NCI-H1436 treated with DMSO at 0.1 percent for 48 hours (cell line): ENCODE measurements at regions not wholly inside any gene's neighbourhood (a gene's known extent, or its start where the extent isn't known, plus 50 kb on each side); places are given as distances from the start of the nearest gene placed in this dataset.
"Not testable (repeated sequence)": the region's sequence is repeated elsewhere in the genome, so short reads cannot be mapped to it uniquely, and the experiment has no call there.

Experiments
- DNase-seq: peaks from one replicate; lab custom pipeline; 2025; lab: John Stamatoyannopoulos, UW

DNA sequence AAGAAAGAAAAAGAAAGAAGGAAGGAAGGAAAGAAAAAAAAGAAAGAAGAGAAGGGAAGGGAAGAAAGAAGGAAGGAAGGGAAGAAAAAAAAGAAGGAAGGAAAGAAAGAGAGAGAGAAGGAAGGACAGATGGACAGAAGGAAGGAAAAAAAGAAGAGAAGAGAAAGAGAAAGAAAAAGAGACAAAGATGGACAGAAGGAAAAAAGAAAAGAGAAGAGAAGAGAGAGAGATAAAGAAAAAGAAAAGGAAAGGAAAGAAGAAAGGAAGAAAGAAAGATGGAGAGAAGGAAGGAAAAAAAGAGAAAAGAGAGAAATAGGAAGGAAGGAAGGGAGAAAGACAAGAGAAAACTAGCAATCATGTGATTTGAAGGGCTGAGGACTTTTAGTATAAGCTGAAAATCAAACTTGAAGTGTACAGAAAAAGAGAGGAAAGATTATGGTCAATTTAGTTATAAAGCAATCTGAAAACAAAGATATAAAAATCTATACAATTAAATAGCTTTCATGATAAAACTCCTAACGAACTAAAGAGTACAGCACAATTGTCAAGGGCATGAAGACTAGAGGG lies 115.3 kb downstream of the LTN1 start:
- no peak for DNase-seq

DNA sequence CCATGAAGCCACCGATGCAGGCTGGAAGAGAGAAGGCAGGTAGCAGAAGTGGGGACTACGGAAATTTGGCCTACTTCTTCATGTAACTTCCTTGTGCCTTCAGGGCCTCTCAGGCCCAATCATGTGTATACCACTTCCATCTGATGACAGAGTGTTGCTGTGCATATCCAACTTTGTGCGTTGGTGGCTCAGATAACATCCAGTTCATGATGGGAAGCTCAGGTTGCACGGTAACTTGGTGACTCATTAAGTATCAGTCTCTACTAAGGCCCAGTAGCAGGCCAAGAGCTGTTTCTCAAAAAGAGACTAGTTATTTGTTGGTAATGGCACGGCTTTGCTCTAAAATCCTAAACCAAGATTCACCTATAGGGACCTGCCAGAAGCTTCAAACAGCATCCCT lies 117.6 kb downstream of the LTN1 start:
- no peak for DNase-seq

DNA sequence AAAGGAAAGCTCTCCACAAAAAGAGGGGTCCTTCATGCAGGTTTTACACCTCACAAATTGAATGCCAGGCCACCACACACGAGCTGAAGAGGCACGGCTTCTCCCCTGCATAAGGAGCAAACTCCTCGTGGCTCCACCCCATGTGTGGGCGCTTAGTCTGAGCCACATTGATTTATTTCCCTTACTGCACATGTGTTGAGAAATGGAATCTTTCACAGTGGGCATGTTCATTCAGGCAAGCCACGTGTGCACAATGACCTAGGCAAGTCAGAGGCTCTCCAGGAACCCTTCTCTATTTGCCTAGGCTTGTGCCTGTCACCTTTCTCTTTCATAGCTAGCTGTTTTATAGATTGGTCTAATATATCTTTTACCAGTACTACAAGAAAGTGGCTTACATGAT lies 120.5 kb downstream of the LTN1 start:
- no peak for DNase-seq

DNA sequence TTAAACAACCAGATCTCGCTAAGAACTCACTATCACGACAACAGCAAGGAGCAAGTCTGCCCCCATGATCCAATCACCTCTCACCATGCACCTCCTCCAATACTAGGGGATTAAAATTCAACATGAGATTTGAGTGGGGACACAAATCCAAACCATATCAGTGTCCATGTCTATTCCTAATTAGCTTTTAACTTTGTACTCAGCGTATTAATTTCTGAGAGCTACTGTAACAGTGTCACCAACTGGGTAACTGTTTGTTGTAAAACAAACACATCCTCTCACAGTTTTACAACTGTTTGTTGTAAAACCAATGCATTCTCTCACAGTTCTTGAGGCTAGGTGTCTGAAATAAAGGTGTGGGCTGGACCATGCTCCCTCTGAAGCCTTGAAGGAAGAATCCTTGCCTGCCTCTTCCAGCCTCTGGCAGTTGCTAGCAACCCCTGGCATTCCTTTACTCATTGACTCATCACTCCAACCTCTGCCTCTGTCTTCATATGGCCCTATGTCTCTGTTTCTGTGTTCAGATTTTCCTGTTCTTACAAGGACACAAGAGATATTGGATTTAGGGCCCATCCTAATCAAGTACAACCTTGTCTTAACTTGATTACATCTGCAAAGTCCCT lies 121.2 kb downstream of the LTN1 start:
- DNase-seq = no peak

DNA sequence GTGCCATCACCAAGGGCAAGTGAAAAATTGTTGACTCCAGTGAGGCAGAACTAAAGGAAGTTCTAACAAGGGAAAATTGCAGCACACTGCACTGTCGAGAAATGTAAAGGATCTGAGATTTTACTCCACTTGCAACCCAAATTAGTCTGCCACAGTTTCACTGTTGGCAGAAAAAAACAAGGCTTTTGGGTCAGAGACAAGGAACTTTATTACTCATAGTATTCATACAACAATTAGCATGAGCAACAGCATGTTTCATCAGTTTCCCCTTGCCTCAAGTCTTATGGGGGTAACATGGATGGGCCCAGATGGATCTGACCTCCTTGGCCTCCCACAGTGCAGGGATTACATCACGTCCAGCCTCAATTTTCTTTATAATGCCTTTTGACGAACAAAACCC lies 125.3 kb downstream of the LTN1 start:
- no peak for DNase-seq

DNA sequence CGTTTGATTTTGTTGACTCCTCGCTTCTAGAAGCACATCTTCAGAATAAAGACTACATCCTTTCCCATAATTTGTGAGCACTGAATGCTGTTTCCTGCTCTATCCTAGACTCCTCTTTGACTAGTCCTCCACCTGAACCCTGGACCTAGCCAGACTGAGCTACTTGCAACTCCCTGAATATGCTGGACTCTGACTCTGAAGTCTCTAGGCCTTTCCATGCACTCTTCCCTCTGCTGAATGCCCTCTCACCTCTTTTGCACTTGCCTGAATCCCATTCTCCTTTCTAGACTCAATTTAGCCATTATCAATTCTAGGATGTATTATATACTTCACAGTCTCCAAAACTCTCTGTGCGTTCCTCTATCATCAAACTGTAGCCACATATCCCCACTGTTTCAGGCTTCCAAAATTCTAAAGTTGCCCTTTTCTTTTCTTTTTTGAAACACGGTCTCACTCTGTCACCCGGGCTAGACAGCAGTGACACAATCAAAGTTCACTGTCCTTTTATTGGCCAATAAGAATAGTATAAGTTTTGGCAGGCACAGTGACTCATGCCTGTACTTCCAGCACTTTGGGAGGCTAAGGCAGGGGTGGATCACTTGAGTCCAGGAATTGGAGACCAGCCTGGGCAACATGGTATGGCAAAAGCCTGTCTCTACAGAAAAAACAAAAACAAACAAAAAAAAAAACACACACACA lies 127.0 kb downstream of the LTN1 start:
- no peak for DNase-seq

DNA sequence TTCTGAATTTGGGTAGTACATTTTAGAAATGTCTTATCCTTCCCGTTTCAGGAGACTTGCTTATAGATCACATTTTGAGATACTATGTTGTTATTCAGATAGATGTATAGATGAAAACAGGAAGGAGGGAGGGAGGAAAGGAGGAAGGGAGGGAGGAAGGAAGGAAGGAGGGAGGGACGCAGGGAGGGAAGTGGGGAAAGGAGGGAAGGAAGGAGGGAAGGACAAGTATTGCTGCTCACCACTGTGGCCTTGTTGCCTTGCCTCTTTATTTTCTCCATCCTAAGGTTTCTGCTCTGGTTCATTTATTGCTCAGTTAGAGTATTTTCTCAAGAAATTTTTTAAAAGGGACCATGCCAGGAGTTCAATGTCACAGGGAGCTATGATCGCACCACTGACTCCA lies 134.3 kb downstream of the LTN1 start:
- no peak for DNase-seq

DNA sequence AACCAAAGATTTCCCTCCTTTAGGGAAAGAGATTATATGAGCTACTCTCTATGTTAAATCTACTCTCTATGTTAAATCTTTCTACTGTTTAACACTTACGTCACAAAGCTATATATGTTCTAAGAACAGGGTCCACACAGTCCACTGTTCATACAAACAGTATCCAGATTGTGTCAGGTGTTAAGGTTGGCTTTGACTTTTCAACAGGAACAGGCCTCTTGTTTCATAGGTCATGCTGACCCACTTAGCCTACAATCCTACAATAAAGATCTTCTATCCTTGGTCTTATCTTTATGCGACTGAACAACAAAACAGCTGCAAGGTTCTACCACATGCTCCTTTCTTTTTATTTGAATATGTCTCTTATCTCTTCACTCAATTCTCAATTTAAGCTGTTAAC lies 134.9 kb downstream of the LTN1 start:
- no peak for DNase-seq

DNA sequence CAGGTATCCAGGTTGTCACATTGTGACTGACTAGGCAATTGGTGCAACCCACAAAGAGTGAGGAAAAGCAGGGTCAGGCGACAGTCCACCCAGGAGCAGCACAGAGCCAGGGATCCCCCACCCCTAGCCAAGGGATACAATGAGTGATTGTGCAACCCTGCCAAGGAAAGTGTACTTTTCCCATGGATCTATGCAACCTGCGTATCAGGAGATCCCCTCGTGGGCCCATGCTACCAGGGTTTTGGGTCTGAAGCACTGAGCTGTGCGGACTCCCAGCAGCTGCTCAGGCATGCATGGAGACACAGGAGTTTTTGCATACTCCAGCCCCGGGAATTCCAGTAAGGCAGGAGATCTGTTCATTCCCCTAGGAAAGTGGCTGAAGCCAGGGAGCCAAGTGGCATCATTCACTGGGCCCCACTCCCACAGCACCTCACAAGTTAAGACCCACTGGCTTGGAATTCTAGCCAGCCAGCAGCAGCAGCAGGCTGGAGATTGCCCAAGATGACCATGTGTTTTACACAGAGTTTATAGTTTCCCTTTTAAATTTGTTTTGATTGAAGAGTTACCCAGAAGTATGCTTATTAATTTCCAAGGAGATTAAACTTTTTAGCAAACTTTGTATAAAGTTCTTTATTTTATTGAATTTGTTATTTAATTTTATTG lies 136.0 kb downstream of the LTN1 start:
- DNase-seq = no peak

DNA sequence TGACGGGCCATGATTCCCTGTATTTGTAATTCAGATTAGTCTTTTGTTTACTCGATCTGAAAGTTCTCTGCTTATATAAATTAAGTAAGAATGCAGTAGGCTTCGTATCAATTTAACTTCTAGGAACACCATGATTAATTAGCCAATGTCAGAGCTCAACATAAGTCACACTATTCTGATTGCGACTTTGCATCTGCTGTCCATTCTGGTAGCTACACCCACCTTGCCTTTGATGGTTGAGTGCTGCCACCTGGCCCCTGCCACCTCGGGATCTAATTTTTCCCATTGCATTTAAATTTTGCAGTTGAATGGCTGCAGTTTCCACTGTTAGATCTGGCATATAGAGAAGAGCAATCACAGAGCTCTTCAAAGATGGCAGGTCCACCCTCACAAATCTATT lies 140.0 kb downstream of the LTN1 start:
- DNase-seq = no peak

DNA sequence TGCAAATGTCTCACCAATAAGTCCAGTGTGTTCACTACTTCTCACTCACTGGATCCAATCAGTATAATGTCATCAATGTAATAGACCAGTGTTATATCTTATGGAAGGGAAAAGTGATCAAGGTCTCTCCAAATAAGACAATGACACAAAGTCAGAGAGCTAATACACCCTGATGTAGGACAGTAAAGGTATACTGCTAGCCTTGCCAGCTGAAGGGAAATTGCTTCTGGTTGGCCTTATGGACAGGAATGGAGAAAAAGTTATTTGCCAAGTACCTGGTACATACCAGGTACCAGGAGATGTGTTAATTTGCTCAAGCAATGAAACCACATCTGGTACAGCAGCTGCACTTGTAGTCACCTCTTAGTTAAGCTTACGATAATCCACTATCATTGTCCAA lies 141.0 kb downstream of the LTN1 start:
- no peak for DNase-seq

DNA sequence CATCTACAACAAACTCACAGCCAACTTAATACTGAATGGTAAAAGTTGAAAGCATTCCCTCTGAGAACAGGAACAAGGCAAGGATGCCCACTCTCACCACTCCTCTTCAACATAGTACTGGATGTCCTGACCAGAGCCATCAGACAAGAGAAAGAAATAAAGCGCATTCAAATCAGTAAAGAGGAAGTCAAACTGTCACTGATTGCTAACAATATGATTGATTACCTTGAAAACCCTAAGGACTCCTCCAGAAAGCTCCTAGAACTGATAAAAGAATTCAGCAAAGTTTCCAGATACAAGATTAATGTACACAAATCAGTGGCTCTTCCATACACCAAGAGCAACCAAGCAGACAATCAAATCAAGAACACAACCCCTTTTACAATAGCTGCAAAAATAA lies 153.4 kb downstream of the LTN1 start:
- DNase-seq = not testable (repeated sequence)

DNA sequence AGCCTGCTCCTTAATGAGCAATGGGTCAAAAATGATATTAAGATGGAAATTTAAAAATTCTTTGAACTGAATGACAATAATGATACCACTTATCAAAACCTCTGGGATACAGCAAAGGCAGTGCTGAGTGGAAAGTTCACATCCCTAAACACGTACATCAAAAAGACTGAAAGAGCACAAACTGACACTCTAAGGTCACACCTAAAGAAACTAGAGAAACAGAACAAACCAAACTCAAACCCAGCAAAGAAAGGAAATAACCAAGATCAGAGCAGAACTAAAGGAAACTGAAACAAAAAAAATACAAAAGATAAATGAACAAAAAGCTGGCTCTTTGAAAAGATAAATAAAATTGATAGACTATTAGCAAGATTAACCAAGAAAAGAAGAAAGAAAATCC lies 155.3 kb downstream of the LTN1 start:
- DNase-seq = not testable (repeated sequence)

DNA sequence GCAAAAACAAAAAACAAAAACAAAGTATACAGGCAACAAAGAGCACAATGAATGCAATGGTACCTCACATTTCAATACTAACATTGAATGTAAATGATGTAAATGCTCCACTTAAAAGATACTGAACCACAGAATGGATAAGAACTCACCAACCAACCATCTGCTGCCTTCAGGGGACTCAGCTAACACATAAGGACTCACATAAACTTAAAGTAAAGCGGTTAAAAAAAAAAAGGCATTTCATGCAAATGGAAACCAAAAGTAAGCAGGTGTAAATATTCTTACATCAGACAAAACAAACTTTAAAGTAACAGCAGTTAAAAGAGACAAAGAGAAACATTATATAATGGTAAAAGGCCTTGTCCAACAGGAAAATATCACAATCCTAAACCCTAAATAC lies 156.1 kb downstream of the LTN1 start:
- not testable (repeated sequence) for DNase-seq

DNA sequence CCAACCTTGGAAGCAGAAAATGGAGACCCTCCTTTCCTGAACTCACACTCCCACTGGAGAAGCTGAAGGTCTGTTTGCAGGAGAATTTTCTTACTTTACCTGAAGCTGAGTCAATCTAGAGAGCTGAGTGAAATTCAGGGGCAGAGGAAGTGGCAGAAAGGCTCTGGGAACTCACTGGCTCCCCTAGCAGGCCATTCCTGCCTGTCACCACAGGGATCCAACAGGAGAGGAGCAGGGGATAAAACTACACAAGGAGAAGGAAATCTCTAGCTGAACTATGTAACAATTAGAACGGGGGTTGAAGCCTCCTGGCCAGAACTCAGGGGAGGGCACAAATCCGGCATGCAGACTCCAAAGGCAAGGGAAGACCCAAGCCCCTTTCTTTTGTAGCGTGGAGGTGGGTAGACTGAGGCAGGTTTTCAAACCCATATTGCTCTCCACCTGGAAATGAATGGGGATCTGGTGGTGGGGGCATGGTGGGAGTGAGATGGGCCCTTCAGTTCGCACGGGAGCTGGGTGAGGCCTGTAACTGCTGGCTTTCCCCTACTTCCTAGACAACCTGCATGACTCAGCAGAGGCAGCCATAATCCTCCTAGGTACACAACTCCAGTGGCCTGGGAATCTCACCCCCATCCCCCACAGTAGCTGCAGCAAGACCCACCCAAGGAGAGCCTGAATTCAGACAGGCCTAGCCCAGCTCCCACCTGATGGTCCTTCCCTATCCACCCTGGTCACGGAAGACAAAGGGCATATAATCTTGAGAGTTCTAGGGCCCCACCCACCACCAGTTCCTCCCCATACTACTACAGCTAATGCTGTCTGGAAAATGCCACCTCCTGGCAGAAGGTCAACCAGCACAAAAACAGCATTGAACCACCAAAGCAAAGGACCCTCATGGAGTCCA lies 158.1 kb downstream of the LTN1 start:
- DNase-seq = no peak

DNA sequence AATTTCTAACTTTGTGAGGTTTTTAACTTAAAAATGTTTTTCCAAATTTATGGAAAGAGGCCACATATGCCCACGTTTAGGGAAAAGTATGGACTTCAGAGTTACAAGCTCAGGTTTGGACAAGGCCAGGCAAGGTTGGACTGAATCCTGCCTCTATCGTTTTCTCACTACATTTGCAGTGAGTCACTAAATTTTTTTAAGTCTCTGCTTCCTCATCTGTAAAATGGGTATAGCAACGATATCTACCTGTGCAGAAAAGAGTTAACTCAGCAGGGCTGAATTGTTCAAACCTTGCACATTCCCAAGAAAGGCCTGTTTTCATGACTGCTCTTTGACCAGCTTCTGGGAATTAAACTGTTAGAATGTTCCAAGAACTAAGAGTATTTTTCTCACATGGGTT lies 159.1 kb downstream of the LTN1 start:
- no peak for DNase-seq

DNA sequence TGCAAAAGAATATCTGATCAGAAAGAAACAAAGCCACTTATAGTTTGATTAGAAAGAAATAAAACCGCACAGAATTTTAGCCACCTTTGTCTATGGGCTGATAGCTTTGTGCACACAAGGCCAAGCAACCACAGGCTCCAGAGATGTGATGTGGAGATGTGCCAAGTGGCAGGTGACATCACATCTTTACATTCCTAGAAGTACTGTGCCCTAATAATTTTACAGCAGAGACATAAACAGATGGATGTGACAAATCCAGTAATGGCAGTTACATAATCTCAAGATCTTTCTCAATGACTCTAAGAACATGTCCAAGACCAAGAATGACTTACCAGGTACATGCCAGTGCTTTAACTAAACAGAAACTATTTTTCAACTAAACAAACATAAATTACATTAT lies 159.5 kb downstream of the LTN1 start:
- no peak for DNase-seq

DNA sequence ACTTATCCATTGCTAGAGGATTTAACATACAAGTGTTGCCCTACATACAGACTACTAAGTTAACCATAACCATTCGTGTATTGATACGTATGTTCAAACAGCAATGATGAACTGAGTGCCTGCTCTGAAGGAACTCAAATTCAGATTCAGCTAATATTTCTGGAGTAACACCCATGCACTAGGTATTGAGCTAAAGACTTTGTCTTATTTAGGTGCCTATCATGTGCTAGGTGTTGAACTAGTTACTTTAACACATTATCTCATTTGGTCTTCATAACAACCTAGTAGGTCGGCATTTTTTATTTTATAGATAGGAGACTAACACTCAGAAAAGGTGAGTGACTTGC lies 160.0 kb downstream of the LTN1 start:
- DNase-seq = no peak

DNA sequence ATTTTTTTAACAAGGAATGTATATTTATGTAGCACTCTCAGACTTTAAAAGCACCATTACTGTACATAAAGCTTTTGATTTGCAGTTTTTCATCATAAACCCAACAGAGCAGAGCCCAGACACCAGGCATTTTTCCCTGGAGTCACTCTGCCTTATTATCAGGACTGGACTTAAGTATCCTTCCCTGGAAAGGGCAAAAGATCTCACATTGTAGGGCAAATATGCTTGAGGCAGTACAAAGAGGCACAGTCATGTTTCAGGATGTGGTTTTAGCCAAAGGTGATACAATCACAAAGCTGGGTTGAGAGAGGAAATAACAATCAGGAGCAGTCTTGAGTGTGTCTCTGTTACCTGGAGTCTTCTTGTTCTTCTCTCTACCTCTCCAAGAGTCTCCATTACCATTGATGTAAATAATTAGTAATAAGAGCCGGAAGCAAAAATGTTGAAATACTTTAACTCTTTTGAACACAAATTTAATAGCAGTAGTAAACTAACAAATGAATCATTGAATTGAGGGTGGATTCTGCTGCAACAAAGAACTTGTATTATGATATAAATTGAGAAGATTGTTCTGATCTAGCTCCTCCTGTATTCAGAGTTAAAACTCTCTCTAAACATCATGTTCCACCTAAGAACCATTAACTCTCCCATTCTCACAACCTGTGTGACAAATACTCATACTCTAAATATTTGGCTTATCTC lies 160.5 kb downstream of the LTN1 start:
- DNase-seq = no peak

DNA sequence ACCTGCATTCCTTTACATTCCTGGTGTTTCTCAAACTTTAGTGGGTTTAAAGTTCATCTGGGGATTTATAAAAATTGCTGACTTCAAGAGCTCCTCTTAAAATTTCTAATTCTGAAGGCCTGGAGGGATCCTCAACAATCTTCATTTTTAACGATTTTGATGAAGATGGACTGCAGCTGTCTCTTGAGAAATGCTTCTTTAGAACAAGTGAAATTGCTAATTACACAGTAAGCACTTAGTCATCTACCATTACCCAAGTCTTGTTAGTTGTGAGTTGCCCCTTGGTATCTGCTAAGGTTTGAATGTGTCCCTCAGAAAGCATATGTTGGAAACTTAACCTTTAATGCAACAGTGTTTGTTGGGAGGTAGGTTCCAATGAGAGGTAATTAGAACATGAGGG lies 163.7 kb downstream of the LTN1 start:
- no peak for DNase-seq

DNA sequence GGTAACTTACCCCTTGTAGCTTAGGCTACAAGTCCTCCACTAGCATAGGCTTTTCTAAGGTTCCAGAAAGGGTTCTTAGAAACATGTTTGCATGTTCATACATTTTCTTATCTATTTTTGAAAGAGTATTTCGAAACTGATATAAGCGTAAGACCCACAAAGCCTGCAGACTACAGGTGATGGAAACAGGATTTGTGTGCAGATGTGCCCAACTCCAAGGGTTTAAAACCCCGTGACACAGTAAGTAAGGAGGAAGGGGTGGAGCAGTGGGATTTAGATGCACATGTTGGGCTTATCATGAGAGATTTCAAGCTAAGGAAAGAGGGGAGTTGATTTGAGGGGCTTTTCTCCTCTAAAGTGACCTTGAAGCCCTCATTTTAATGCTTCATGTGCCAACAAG lies 164.7 kb downstream of the LTN1 start:
- no peak for DNase-seq

DNA sequence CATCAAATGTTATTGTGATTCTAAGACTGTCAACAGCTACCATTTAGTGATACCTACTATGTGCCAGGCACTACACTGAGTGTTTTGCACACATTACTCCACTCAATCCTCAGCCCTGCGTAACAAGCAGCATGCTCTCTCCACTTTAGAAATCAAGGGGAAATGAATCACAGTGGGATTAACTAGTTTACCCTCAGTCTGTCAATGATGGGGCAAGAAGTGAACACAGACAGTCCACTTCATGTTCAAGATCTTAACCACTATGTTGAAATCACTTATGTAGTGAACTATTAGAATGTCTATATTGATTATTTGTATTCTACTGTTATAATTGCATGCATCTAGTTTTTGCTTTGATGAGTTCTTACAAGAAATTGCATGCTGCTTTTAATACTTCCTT lies 165.3 kb downstream of the LTN1 start:
- DNase-seq = no peak
